PFSK-1 (cell line): ENCODE measurements at regions not wholly inside any gene's neighbourhood (a gene's known extent, or its start where the extent isn't known, plus 50 kb on each side); places are given as distances from the start of the nearest gene placed in this dataset.

ENCODE experiments used
- POLR2AphosphoS5 ChIP-seq: IDR thresholded peaks from 2 replicates; pipeline ENCODE4 v1.6.1; 2012; ENCODE audit warnings: low read depth, mild to moderate bottlenecking, control low read depth, low read length, moderate library complexity
- SIN3A ChIP-seq: IDR thresholded peaks from 2 replicates; pipeline ENCODE4 v1.6.1; 2012; ENCODE audit warnings: mild to moderate bottlenecking, low read length, moderate library complexity, borderline replicate concordance; ENCODE audit not compliant: insufficient read depth
- TAF1 ChIP-seq: IDR thresholded peaks from 2 replicates; pipeline ENCODE4 v1.6.1; 2012; ENCODE audit warnings: low read length, control low read depth, borderline replicate concordance; ENCODE audit not compliant: insufficient read depth

DNA sequence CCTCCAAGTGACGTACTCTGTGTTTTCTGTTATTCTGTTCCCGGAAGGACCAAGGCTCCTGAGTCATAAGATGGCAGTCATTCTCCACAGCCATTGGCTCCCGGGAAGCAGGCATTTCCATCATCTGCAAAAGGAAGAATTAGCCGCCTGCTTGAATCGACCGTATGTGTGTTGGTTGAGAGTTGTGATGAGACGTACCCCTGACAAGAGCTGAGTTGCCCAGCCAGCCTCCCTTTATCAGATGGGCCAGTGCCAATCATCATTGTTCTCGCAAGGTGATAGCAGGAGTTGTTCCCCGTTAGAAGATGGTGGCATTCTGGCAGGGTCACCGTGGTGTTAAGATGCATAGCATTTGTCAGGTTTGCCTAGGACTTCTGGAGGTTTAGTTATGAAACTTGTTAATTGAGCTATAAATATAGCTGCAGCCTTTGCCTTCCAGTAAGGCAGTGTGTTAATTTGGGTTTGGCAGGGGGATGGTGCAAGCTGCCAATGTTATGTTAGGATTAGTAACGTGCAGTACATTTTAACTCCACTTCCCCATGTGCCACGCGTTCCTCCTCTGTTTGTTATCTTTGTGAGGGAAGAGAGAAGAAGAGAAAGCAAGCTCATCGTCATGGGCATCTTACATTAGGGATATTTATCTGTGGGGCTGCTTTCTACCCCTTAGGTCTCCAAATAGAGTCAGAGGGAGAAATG, 652.7 kb upstream of the FANCL start:
- no peak for TF ChIP-seq POLR2AphosphoS5
- no peak for TF ChIP-seq SIN3A
- TF ChIP-seq TAF1 = no peak
